ENCODE measurements at regions not wholly inside any gene's neighbourhood (a gene's known extent, or its start where the extent isn't known, plus 50 kb on each side); places are given as distances from the start of the nearest gene placed in this dataset.

GRCh38 chr3:159726231-159726964 lies 262.2 kb upstream of the IL12A start:
- TF ChIP-seq CTCF (conservative IDR thresholded peaks at IDR 0.05; ENCODE audit: low read length), result no peak
- no peak for TF ChIP-seq EZH2phosphoT487 (IDR thresholded peaks at IDR 0.05; ENCODE audit: borderline replicate concordance, low read depth, low read length)
- H3K9me2 ChIP-seq (ENCODE audit: insufficient read depth, low read length), result no peaks in the 10 kb centered on the region
- no peak overlapping the region for H2AFZ ChIP-seq (ENCODE audit: low read length)

DNA sequence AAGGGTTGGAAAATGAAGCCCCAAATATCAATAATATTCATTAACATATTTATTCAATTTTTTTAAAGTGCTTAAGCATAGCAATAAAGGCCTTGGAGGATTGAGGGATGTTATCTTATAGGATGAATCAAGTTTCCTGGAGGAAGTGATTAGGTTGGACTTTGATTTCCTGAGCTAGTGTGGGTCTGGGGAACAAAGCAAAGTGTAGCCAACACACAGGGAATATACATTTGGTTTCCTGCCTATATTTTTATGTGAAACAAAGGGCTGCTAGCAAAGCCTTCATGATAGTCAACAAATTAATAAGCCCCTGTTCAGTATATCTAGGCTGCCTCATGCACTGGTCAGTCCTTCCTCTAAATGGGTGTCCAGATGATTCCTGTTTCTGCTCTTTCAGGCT lies 261.1 kb upstream of the IL12A start:
- Histone ChIP-seq H3K27ac (ENCODE audit: low read depth, low read length, poor library complexity, severe bottlenecking) (no peak overlapping the region), H3K36me3 (ENCODE audit: insufficient read depth, low read length) (no peaks in the 10 kb centered on the region), H3K4me1 (ENCODE audit: insufficient read depth, low read length, poor library complexity, severe bottlenecking) (no peaks in the 10 kb centered on the region), H3K4me3 (ENCODE audit: low read depth, low read length, poor library complexity, severe bottlenecking) (no peak overlapping the region), H3K9me2 (ENCODE audit: insufficient read depth, low read length) (no peaks in the 10 kb centered on the region), H3K9me3 (ENCODE audit: low read length) (no peaks in the 10 kb centered on the region), H2AFZ (ENCODE audit: low read length) (no peak overlapping the region), H4K20me1 (ENCODE audit: insufficient read depth, low read length) (no peaks in the 10 kb centered on the region; the same call in 1 of the 2 replicates), H3K4me2 (ENCODE audit: low read length) (no peak overlapping the region), H3K79me2 (ENCODE audit: insufficient read depth, low read depth, low read length) (no peaks in the 10 kb centered on the region)
- DNase-seq (ENCODE audit: low spot score), result no peak
- TF ChIP-seq EZH2phosphoT487 (IDR thresholded peaks at IDR 0.05; ENCODE audit: borderline replicate concordance, low read depth, low read length), result no peak
- no peak for TF ChIP-seq CTCF (conservative IDR thresholded peaks at IDR 0.05; ENCODE audit: low read length)
- ChIA-PET CTCF (ENCODE audit: unreplicated experiment) (no interaction called here), POLR2A (no interaction called here)
- BruUV-seq (replicated peaks), result no TSS peak
- intact Hi-C loops (cut with micrococcal nuclease; ENCODE audit: unreplicated experiment), result no loop called here

More at GRCh38 chr3:159726231-159726964, 262.2 kb upstream of the IL12A start:
- CTCF ChIA-PET (ENCODE audit: unreplicated experiment), result no interaction called here
- intact Hi-C loops (cut with micrococcal nuclease; ENCODE audit: unreplicated experiment), result no loop called here
- H3K4me2 ChIP-seq (ENCODE audit: low read length), result no peak overlapping the region
- no peaks in the 10 kb centered on the region for H3K36me3 ChIP-seq (ENCODE audit: insufficient read depth, low read length)
- no peaks in the 10 kb centered on the region for H3K9me3 ChIP-seq (ENCODE audit: low read length)
- POLR2A ChIA-PET, result interaction anchor here (1.3 kb wide), 1 partner anchor 13 kb away, joined by 3 read pairs; no protein-coding TSS in a partner anchor
- BruUV-seq (replicated peaks), result no TSS peak
- H3K79me2 ChIP-seq (ENCODE audit: insufficient read depth, low read depth, low read length), result no peaks in the 10 kb centered on the region
- no peaks in the 10 kb centered on the region for H3K4me1 ChIP-seq (ENCODE audit: insufficient read depth, low read length, poor library complexity, severe bottlenecking)
- no peak overlapping the region for H3K4me3 ChIP-seq (ENCODE audit: low read depth, low read length, poor library complexity, severe bottlenecking)
- no peak for DNase-seq (ENCODE audit: low spot score)
- no peak overlapping the region for H3K27ac ChIP-seq (ENCODE audit: low read depth, low read length, poor library complexity, severe bottlenecking)
- H4K20me1 ChIP-seq (ENCODE audit: insufficient read depth, low read length), result no peaks in the 10 kb centered on the region; the same call in 1 of the 2 replicates

- Histone ChIP-seq H3K4me3 (ENCODE audit: low read depth, low read length, poor library complexity, severe bottlenecking) (no peak overlapping the region), H3K79me2 (ENCODE audit: insufficient read depth, low read depth, low read length) (no peaks in the 10 kb centered on the region), H3K36me3 (ENCODE audit: insufficient read depth, low read length) (no peaks in the 10 kb centered on the region), H3K9me3 (ENCODE audit: low read length) (no peaks in the 10 kb centered on the region), H3K4me1 (ENCODE audit: insufficient read depth, low read length, poor library complexity, severe bottlenecking) (no peaks in the 10 kb centered on the region), H4K20me1 (ENCODE audit: insufficient read depth, low read length) (no peaks in the 10 kb centered on the region; the same call in 1 of the 2 replicates), H3K4me2 (ENCODE audit: low read length) (no peak overlapping the region), H3K27ac (ENCODE audit: low read depth, low read length, poor library complexity, severe bottlenecking) (no peak overlapping the region), H2AFZ (ENCODE audit: low read length) (no peak overlapping the region), H3K9me2 (ENCODE audit: insufficient read depth, low read length) (no peaks in the 10 kb centered on the region)
- BruUV-seq (replicated peaks), result no TSS peak
- DNase-seq (ENCODE audit: low spot score), result no peak
- TF ChIP-seq EZH2phosphoT487 (IDR thresholded peaks at IDR 0.05; ENCODE audit: borderline replicate concordance, low read depth, low read length) (no peak), CTCF (conservative IDR thresholded peaks at IDR 0.05; ENCODE audit: low read length) (no peak)
- ChIA-PET CTCF (ENCODE audit: unreplicated experiment) (no interaction called here), POLR2A (interaction anchor here (1.2 kb wide), 1 partner anchor 50 kb away, joined by 3 read pairs; no protein-coding TSS in a partner anchor)
- intact Hi-C loops (cut with micrococcal nuclease; ENCODE audit: unreplicated experiment), result no loop called here
Measured at GRCh38 chr3:159731254-159731653, 257.4 kb upstream of the IL12A start.

All from OCI-LY7 (cell line).